Endothelial cell of umbilical vein (primary cell): ENCODE measurements at regions not wholly inside any gene's neighbourhood (a gene's known extent, or its start where the extent isn't known, plus 50 kb on each side); places are given as distances from the start of the nearest gene placed in this dataset.

Experiments
- BruUV-seq: library from RNA; stranded (reverse); fragments of 400-500 nt; replicated peaks from 2 replicates; lab custom pipeline; 2021; lab: Mats Ljungman, UMichigan
- CTCF ChIA-PET: fragments of 300-600, 350-600 bp; sonication (Branson Sonifier 250); formaldehyde crosslinking; loops from one replicate; lab custom pipeline; 2021; ENCODE audit warnings: antibody characterized with exemption, inconsistent platforms; lab: Charles Lee
- POLR2A ChIA-PET: fragments of 300-600, 350-600 bp; sonication (Branson Sonifier 250); formaldehyde crosslinking; loops from one replicate; lab custom pipeline; 2021; ENCODE audit warnings: antibody characterized with exemption, inconsistent platforms; lab: Charles Lee
- DNase-seq: peaks from one replicate; pipeline ENCODE4 v3.0.0-alpha.2; 2011; ENCODE audit warnings: low read depth, low spot score
- FAIRE-seq: peaks from 2 replicates; lab custom pipeline; 2011; peaks lifted over from hg19 to GRCh38; lab: Jason Lieb, UNC
- H2AFZ ChIP-seq: 2 replicates; pipeline ENCODE4 v1.6.0; 2012; ENCODE audit warnings: low read depth, low read length, control low read depth, inconsistent platforms
- H3K27ac ChIP-seq: 2 replicates; pipeline ENCODE4 v1.5.1; 2011; ENCODE audit warnings: low read depth, mild to moderate bottlenecking, control low read depth, low read length, moderate library complexity; ENCODE audit not compliant: insufficient read depth
- H3K27me3 ChIP-seq, 2 experiments: 2 replicates each; pipeline versions ENCODE4 v1.6.0 to v1.6.1; 2011; ENCODE audit warnings: low read length in 2 of 2, mixed read lengths in 1 of 2; ENCODE audit not compliant: control insufficient read depth in 2 of 2, insufficient read depth in 2 of 2
- H3K36me3 ChIP-seq, 2 experiments: 2 replicates in 1 of 2; 3 replicates in 1 of 2; pipeline ENCODE4 v1.5.1; 2011; ENCODE audit warnings: low read length in 2 of 2, mild to moderate bottlenecking in 1 of 2, moderate library complexity in 1 of 2; ENCODE audit not compliant: control insufficient read depth in 2 of 2, insufficient read depth in 2 of 2; ENCODE audit errors: extremely low read depth in 1 of 2
- H3K4me1 ChIP-seq: 3 replicates; pipeline ENCODE4 v1.5.1; 2011; ENCODE audit warnings: mild to moderate bottlenecking, low read length; ENCODE audit not compliant: control insufficient read depth, insufficient read depth; ENCODE audit errors: extremely low read depth
- H3K4me2 ChIP-seq: 2 replicates; pipeline ENCODE4 v1.6.1; 2011; ENCODE audit warnings: low read length, control low read depth, mixed read lengths; ENCODE audit not compliant: insufficient read depth
- H3K4me3 ChIP-seq, 3 experiments: fragments of 200-600 bp in 1 of 3; sonication (generic), shearing (Covaris generic) in 1 of 3; replicated peaks in 1 of 3; 2 replicates each; pipeline ENCODE4 v1.5.1; 2011 to 2016; ENCODE audit warnings: control low read depth in 3 of 3, low read length in 3 of 3, mild to moderate bottlenecking in 2 of 3, inconsistent platforms in 1 of 3, low read depth in 1 of 3, moderate library complexity in 1 of 3; ENCODE audit not compliant: insufficient read depth in 1 of 3
- H3K79me2 ChIP-seq: 2 replicates; pipeline ENCODE4 v1.6.0; 2012; ENCODE audit warnings: low read length, inconsistent platforms; ENCODE audit not compliant: control insufficient read depth, insufficient read depth
- H3K9ac ChIP-seq: replicated peaks from 2 replicates; pipeline ENCODE3; 2011; ENCODE audit warnings: low read length, control low read depth; ENCODE audit not compliant: insufficient read depth; ENCODE audit errors: extremely low read depth
- H3K9me1 ChIP-seq: replicated peaks from 3 replicates; pipeline ENCODE4 v1.6.0; 2011; ENCODE audit warnings: mild to moderate bottlenecking, low read length; ENCODE audit not compliant: control insufficient read depth, insufficient read depth; ENCODE audit errors: extremely low read depth
- H3K9me3 ChIP-seq: replicated peaks from 2 replicates; pipeline ENCODE4 v1.5.1; 2012; ENCODE audit warnings: low read length, inconsistent platforms; ENCODE audit not compliant: control insufficient read depth, insufficient read depth
- H4K20me1 ChIP-seq: replicated peaks from 2 replicates; pipeline ENCODE3; 2011; ENCODE audit warnings: mild to moderate bottlenecking, low read length; ENCODE audit not compliant: control insufficient read depth, insufficient read depth; ENCODE audit errors: extremely low read depth
- EZH2 ChIP-seq: IDR thresholded peaks from 2 replicates; pipeline ENCODE4 v1.6.1; 2012; ENCODE audit warnings: borderline replicate concordance, low read depth, mild to moderate bottlenecking, moderate library complexity, low read length, inconsistent platforms; ENCODE audit not compliant: severe bottlenecking
- FOS ChIP-seq: IDR thresholded peaks from 2 replicates; pipeline ENCODE4 v1.6.1; 2011; ENCODE audit warnings: mild to moderate bottlenecking, low read length, moderate library complexity, borderline replicate concordance; ENCODE audit not compliant: insufficient read depth
- GATA2 ChIP-seq: IDR thresholded peaks from 2 replicates; pipeline ENCODE4 v1.7.0; 2011; ENCODE audit warnings: low read depth, mild to moderate bottlenecking, moderate library complexity, mixed read lengths, low read length; ENCODE audit not compliant: insufficient read length, insufficient read depth
- JUN ChIP-seq: IDR thresholded peaks from 2 replicates; pipeline ENCODE4 v1.6.1; 2011; ENCODE audit warnings: borderline replicate concordance, low read depth; ENCODE audit not compliant: insufficient read length, insufficient read depth
- MAX ChIP-seq: IDR thresholded peaks from 2 replicates; pipeline ENCODE4 v1.6.1; 2011; ENCODE audit not compliant: insufficient read depth, insufficient read length
- MYC ChIP-seq: IDR thresholded peaks from one replicate; pipeline ENCODE4 v1.6.1; 2011; ENCODE audit warnings: mild to moderate bottlenecking, low read depth, low read length
- POLR2A ChIP-seq: IDR thresholded peaks from 2 replicates; pipeline ENCODE4 v1.6.1; 2012; ENCODE audit warnings: low read depth, mild to moderate bottlenecking, control low read depth, low read length
- POLR2AphosphoS5 ChIP-seq: IDR thresholded peaks from 2 replicates; pipeline ENCODE4 v1.6.1; 2012; ENCODE audit warnings: low read depth, mild to moderate bottlenecking, control low read depth, low read length, moderate library complexity; ENCODE audit not compliant: insufficient read depth
- dilution Hi-C: fragments of 300-500 bp; cut with MboI; formaldehyde crosslinking; loops from one replicate; pipeline ENCODE4 v1.15.0; 2019; ENCODE audit warnings: low sequenced_read_pairs; ENCODE audit not compliant: extremely low pct_ligation_motif_present
- intact Hi-C: fragments of 100-400 bp; cut with micrococcal nuclease; formaldehyde crosslinking; loops from one replicate; pipeline ENCODE4 v1.10.0; 2022
- TF ChIP-seq, protein P1 (sequence below), 2 donors: IDR thresholded peaks; 1 replicate in 1 of 2; 2 replicates in 1 of 2; pipeline ENCODE4 v1.5.1; 2011; ENCODE audit warnings: low read length in 2 of 2, mild to moderate bottlenecking in 2 of 2, moderate library complexity in 2 of 2, control low read depth in 1 of 2, inconsistent platforms in 1 of 2, low read depth in 1 of 2; ENCODE audit not compliant: insufficient read depth in 1 of 2; ENCODE audit errors: extremely low read depth in 1 of 2

GRCh38 chr9:26142201-26142600 lies 464.0 kb upstream of the TUSC1 start:
- Histone ChIP-seq H3K79me2 (no peaks in the 10 kb centered on the region), H3K27me3 (no peaks in the 10 kb centered on the region), H3K9me3 (no peaks in the 10 kb centered on the region), H3K4me2 (no peak overlapping the region), H2AFZ (no peak overlapping the region), H3K9ac (no peak overlapping the region), H4K20me1 (no peaks in the 10 kb centered on the region), H3K27ac (no peak overlapping the region), H3K9me1 (no peaks in the 10 kb centered on the region), H3K4me1 (no peaks in the 10 kb centered on the region), H3K4me3 (no peak overlapping the region), H3K36me3 (no peaks in the 10 kb centered on the region)
- CTCF ChIA-PET = interaction anchor here (0.9 to 1.0 kb wide), 2 partner anchors 16 to 25 kb away, joined by 3 read pairs; no protein-coding TSS in a partner anchor
- POLR2A ChIA-PET = no interaction called here
- FAIRE-seq = no peak
- TF ChIP-seq POLR2AphosphoS5 = no peak
- intact Hi-C loops (no loop called here), dilution Hi-C loops (no loop called here)
- no TSS peak for BruUV-seq
- DNase-seq = no peak

DNA sequence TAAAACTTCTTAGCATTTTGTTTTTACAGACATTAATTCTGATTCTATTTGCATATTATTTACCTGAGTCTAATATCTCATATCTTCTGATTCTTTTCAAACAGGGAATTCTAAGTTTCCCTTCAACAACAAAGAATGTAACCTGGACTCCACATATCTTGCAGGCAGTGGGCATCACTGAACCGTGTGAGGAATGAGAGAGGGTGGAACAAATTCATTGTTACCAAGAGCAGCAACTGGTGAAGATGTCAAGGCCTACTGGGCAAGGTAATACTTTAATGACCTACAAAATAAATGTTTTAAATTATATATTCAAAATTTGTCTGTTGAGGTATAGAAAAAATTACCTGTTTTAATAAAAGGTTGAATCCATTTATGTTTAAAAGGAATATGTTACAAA lies 455.3 kb upstream of the TUSC1 start:
- dilution Hi-C loops = no loop called here
- H3K4me2 ChIP-seq = no peak overlapping the region
- no peak for FAIRE-seq
- H3K4me3 ChIP-seq = no peak overlapping the region
- DNase-seq = no peak
- no TSS peak for BruUV-seq
- no peaks in the 10 kb centered on the region for H3K27me3 ChIP-seq
- ChIA-PET POLR2A (no interaction called here), CTCF (no interaction called here)
- H4K20me1 ChIP-seq = no peaks in the 10 kb centered on the region
- TF ChIP-seq JUN (no peak), GATA2 (no peak), POLR2A (no peak), FOS (no peak), EZH2 (no peak), MAX (no peak), MYC (no peak), POLR2AphosphoS5 (no peak)
- TF ChIP-seq, protein P1, sequence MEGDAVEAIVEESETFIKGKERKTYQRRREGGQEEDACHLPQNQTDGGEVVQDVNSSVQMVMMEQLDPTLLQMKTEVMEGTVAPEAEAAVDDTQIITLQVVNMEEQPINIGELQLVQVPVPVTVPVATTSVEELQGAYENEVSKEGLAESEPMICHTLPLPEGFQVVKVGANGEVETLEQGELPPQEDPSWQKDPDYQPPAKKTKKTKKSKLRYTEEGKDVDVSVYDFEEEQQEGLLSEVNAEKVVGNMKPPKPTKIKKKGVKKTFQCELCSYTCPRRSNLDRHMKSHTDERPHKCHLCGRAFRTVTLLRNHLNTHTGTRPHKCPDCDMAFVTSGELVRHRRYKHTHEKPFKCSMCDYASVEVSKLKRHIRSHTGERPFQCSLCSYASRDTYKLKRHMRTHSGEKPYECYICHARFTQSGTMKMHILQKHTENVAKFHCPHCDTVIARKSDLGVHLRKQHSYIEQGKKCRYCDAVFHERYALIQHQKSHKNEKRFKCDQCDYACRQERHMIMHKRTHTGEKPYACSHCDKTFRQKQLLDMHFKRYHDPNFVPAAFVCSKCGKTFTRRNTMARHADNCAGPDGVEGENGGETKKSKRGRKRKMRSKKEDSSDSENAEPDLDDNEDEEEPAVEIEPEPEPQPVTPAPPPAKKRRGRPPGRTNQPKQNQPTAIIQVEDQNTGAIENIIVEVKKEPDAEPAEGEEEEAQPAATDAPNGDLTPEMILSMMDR (IDR thresholded peaks at IDR 0.05; ENCODE audit: extremely low read depth in 1 of 2, insufficient read depth in 1 of 2, low read depth in 1 of 2, low read length in 2 of 2) = no peak
- H3K9ac ChIP-seq = no peak overlapping the region
- no peaks in the 10 kb centered on the region for H3K9me3 ChIP-seq
- H2AFZ ChIP-seq = no peak overlapping the region
- H3K79me2 ChIP-seq = no peaks in the 10 kb centered on the region
- peaks cover 6% of the 10 kb centered on the region for H3K4me1 ChIP-seq
- intact Hi-C loops = no loop called here
- no peaks in the 10 kb centered on the region for H3K36me3 ChIP-seq
- no peak overlapping the region for H3K27ac ChIP-seq
- no peaks in the 10 kb centered on the region for H3K9me1 ChIP-seq
